ENCODE measurements at regions not wholly inside any gene's neighbourhood (a gene's known extent, or its start where the extent isn't known, plus 50 kb on each side); places are given as distances from the start of the nearest gene placed in this dataset.

DNA sequence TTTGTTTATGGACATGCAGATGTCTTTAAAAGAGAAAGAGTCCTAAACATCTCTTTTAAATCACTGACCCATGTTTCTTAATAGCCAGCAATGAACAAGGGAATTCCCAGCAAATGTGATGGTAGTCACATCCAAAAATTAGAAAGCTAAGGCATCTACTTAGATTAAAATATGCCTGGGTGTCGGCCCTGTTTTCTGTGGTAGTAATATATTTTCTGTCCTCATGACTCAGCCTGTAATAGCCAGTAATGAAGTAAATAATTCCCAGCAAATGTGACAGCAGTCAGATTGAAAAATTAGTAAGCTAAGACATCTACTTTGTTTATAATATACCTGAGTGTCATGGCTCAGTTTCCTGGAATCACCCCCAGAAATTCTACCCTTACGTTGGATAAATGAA lies 60.6 kb upstream of the MYRIP start:
- Histone ChIP-seq H3K9me3 (ENCODE audit: control insufficient read depth, insufficient read depth, low read depth, low read length) (no peaks in the 10 kb centered on the region), H3K27me3 (ENCODE audit: control insufficient read depth, insufficient read depth, low read length) (no peaks in the 10 kb centered on the region), H3K36me3 (ENCODE audit: control insufficient read depth, insufficient read depth, low read length) (no peaks in the 10 kb centered on the region), H3K4me3 (ENCODE audit: low read depth, low read length) (no peak overlapping the region), H3K27ac (ENCODE audit: low read depth, low read length) (no peak overlapping the region), H3K4me1 (ENCODE audit: control insufficient read depth, insufficient read depth, low read length) (peaks cover 5% of the 10 kb centered on the region; the same call in 1 of the 2 replicates), H3K9ac (ENCODE audit: low read length) (no peak overlapping the region)

DNA sequence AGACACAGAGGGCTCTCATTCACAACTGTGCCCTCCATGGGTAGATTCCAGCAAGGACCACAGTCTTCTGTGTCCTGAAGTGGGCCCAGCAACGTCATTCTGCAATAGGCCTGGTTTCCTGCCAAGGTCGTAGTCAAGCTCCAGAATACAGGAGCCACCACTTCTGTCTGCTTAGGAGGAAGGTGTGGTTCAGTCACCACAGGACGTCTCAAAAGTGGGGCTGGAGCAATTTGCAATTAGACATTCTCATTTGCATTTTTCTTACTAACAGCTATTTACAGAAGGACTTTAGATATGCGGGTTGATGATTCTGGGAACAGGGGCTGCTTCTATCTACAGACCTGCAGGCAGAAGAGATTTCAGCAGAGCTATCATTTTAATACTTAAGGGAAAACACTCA lies 58.7 kb upstream of the MYRIP start:
- H3K27me3 ChIP-seq (ENCODE audit: control insufficient read depth, insufficient read depth, low read length) = no peaks in the 10 kb centered on the region
- no peak overlapping the region for H3K27ac ChIP-seq (ENCODE audit: low read depth, low read length)
- H3K36me3 ChIP-seq (ENCODE audit: control insufficient read depth, insufficient read depth, low read length) = no peaks in the 10 kb centered on the region
- no peak overlapping the region for H3K4me3 ChIP-seq (ENCODE audit: low read depth, low read length)
- no peak overlapping the region for H3K9ac ChIP-seq (ENCODE audit: low read length)
- H3K4me1 ChIP-seq (ENCODE audit: control insufficient read depth, insufficient read depth, low read length) = peaks cover 5% of the 10 kb centered on the region; the same call in 1 of the 2 replicates
- H3K9me3 ChIP-seq (ENCODE audit: control insufficient read depth, insufficient read depth, low read depth, low read length) = no peaks in the 10 kb centered on the region

DNA sequence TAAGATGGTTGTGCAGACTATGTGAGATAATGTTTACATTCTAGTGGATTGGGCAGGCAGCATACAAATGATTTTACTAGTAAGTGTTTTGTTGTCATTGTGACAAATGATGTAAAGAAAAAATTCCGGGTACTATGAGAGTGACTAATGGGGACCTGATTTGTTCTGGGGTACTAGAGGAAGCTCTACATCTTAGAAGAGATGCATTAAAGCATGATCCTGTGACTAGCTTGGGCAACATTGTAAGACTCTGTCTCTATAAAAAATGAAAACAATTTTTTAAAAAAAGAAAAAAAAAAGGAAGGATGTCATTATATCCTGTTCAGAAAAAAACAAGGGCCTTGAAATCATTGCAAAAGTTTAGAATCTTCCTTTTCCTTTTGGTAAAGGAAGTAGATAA lies 58.1 kb upstream of the MYRIP start:
- no peak overlapping the region for H3K9ac ChIP-seq (ENCODE audit: low read length)
- no peak overlapping the region for H3K4me3 ChIP-seq (ENCODE audit: low read depth, low read length)
- no peaks in the 10 kb centered on the region for H3K27me3 ChIP-seq (ENCODE audit: control insufficient read depth, insufficient read depth, low read length)
- no peaks in the 10 kb centered on the region for H3K36me3 ChIP-seq (ENCODE audit: control insufficient read depth, insufficient read depth, low read length)
- no peaks in the 10 kb centered on the region for H3K9me3 ChIP-seq (ENCODE audit: control insufficient read depth, insufficient read depth, low read depth, low read length)
- no peak overlapping the region for H3K27ac ChIP-seq (ENCODE audit: low read depth, low read length)
- H3K4me1 ChIP-seq (ENCODE audit: control insufficient read depth, insufficient read depth, low read length) = peaks cover 5% of the 10 kb centered on the region; the same call in 1 of the 2 replicates

DNA sequence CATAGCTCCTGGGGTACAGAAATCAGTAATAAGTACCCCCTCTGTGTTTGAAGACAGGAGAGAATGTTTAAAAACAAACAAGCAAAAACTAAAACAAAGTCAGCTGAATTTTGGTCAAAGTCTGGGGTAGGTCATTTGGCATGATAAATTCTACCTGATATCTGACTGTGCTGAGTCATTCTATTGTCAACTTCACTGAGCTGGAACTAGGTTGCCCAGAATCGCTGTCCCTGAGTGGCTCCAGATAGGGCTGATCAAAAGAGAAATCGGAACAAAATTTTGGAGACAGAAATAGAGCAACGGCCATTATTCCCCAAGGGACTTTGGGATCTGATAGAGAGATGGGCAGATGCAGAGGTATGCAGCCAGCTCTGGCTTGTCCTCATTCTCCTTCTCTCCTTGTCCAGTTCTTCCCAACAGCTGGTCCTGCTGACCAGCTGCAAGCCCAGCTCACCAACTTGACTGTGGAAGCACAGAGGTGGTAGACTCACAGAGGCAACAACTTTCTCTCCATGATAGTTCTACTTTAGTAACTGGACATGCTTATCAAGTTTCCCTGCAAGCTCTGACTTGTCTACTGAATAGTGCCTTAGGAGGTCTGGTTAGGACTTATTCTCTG lies 57.3 kb upstream of the MYRIP start:
- Histone ChIP-seq H3K9me3 (ENCODE audit: control insufficient read depth, insufficient read depth, low read depth, low read length) (no peaks in the 10 kb centered on the region), H3K27ac (ENCODE audit: low read depth, low read length) (no peak overlapping the region), H3K4me1 (ENCODE audit: control insufficient read depth, insufficient read depth, low read length) (peaks cover 5% of the 10 kb centered on the region; the same call in 1 of the 2 replicates), H3K36me3 (ENCODE audit: control insufficient read depth, insufficient read depth, low read length) (no peaks in the 10 kb centered on the region), H3K4me3 (ENCODE audit: low read depth, low read length) (no peak overlapping the region), H3K9ac (ENCODE audit: low read length) (no peak overlapping the region), H3K27me3 (ENCODE audit: control insufficient read depth, insufficient read depth, low read length) (no peaks in the 10 kb centered on the region)

DNA sequence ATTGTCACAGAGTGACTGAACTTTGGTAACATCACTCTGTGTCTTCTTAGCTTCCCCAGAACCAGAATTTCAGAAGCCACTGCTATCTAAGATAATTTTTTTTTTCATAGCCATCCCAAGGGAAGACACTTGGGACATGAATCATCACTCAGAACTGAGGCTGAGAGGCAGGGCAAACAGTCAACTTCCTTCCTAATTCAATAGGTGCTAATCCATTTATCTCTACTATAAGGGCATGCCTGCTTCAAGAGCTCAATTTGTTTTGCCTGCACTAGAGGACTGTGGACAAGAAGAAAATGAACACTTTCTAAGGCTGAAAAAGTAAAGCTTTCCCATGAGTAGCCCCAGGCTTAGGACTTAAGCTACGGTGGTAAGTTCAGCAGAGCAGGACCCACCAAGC lies 56.7 kb upstream of the MYRIP start:
- H3K27me3 ChIP-seq (ENCODE audit: control insufficient read depth, insufficient read depth, low read length) = no peaks in the 10 kb centered on the region
- H3K9ac ChIP-seq (ENCODE audit: low read length) = no peak overlapping the region
- H3K36me3 ChIP-seq (ENCODE audit: control insufficient read depth, insufficient read depth, low read length) = no peaks in the 10 kb centered on the region
- no peak overlapping the region for H3K27ac ChIP-seq (ENCODE audit: low read depth, low read length)
- H3K4me3 ChIP-seq (ENCODE audit: low read depth, low read length) = no peak overlapping the region
- peaks cover 5% of the 10 kb centered on the region; the same call in 1 of the 2 replicates for H3K4me1 ChIP-seq (ENCODE audit: control insufficient read depth, insufficient read depth, low read length)
- no peaks in the 10 kb centered on the region for H3K9me3 ChIP-seq (ENCODE audit: control insufficient read depth, insufficient read depth, low read depth, low read length)

DNA sequence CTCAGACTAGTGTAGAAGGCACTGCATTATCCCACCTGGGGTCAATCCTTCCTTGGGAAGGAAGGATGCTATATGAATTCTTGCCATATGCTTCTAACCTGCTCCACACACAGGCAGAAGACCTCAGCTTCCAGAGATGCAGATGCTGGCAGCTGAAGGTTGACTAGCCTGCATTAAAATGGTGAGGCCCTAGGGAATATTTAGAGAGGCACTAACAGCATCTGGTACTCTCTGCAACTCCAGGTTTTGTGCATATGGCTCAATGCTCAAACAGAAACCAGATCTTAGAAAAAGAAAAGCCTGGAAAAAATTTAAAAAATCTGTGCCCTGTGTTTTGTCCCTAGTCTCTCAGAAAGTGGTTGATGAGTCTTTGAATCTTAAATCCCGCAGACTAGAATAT lies 56.0 kb upstream of the MYRIP start:
- Histone ChIP-seq H3K36me3 (ENCODE audit: control insufficient read depth, insufficient read depth, low read length) (no peaks in the 10 kb centered on the region), H3K9me3 (ENCODE audit: control insufficient read depth, insufficient read depth, low read depth, low read length) (no peaks in the 10 kb centered on the region), H3K4me1 (ENCODE audit: control insufficient read depth, insufficient read depth, low read length) (peaks cover 5% of the 10 kb centered on the region; the same call in 1 of the 2 replicates), H3K4me3 (ENCODE audit: low read depth, low read length) (no peak overlapping the region), H3K9ac (ENCODE audit: low read length) (no peak overlapping the region), H3K27ac (ENCODE audit: low read depth, low read length) (no peak overlapping the region), H3K27me3 (ENCODE audit: control insufficient read depth, insufficient read depth, low read length) (no peaks in the 10 kb centered on the region)

DNA sequence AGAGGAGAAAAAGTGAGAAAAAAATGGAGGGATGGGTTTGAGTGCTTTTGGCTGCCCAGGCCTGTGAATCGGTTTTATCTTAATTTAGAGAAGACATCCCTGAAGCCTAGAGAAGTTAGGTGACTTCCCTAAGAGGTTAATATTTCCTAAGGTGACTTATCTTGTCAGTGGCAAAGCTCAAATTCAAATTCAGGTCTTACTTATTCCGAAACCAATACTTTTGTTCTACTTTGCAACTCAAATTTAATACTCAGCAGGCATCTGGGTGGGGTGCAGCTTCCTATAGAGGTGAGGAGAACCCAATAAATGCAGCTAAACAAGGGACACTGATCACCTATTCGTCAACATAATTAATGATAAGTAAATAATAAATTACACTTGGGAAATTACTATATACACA lies 54.9 kb upstream of the MYRIP start:
- no peak overlapping the region for H3K9ac ChIP-seq (ENCODE audit: low read length)
- H3K36me3 ChIP-seq (ENCODE audit: control insufficient read depth, insufficient read depth, low read length) = no peaks in the 10 kb centered on the region
- H3K4me3 ChIP-seq (ENCODE audit: low read depth, low read length) = no peak overlapping the region
- peaks cover 5% of the 10 kb centered on the region; the same call in 1 of the 2 replicates for H3K4me1 ChIP-seq (ENCODE audit: control insufficient read depth, insufficient read depth, low read length)
- no peaks in the 10 kb centered on the region for H3K27me3 ChIP-seq (ENCODE audit: control insufficient read depth, insufficient read depth, low read length)
- no peak overlapping the region for H3K27ac ChIP-seq (ENCODE audit: low read depth, low read length)
- H3K9me3 ChIP-seq (ENCODE audit: control insufficient read depth, insufficient read depth, low read depth, low read length) = no peaks in the 10 kb centered on the region

DNA sequence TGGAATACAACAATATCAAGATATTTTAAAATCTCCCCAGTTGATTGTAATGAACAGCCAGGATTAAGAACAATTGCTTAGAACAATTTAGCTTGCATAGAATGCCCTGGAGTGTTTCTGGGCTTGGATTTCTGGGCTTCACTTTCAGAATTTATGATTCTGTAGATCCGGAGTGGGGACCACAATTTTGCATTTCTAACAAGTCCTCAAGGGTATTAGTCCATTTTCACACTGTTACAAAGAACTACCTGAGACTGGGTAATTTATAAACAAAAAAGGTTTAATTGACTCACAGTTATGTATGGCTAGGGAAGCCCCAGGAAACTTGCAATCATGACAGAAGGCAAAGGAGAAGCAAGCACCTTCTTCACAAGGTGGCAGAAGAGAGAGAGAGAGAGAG lies 54.3 kb upstream of the MYRIP start:
- Histone ChIP-seq H3K36me3 (ENCODE audit: control insufficient read depth, insufficient read depth, low read length) (no peaks in the 10 kb centered on the region), H3K27me3 (ENCODE audit: control insufficient read depth, insufficient read depth, low read length) (no peaks in the 10 kb centered on the region), H3K4me1 (ENCODE audit: control insufficient read depth, insufficient read depth, low read length) (peaks cover 5% of the 10 kb centered on the region; the same call in 1 of the 2 replicates), H3K4me3 (ENCODE audit: low read depth, low read length) (no peak overlapping the region), H3K9ac (ENCODE audit: low read length) (no peak overlapping the region), H3K27ac (ENCODE audit: low read depth, low read length) (no peak overlapping the region), H3K9me3 (ENCODE audit: control insufficient read depth, insufficient read depth, low read depth, low read length) (no peaks in the 10 kb centered on the region)

DNA sequence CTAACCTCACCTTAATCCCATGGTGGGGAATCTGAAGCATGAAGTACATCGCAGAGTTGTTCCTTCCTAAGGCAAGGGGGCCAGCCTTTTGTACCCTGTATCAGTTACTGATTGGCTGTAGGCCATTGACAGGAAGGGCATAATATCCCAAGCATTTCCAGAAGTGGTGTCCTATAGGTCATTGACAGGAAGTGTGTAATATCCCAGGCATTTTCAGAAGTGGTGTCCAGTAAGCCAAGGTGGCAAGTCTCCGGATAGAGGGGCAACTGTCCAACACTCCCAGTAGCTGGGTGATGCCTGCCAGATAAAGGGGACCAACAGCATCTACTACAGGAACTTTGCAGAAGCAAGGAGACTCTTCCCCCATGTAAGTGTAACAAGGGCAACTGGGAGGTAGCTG lies 52.1 kb upstream of the MYRIP start:
- H3K27ac ChIP-seq (ENCODE audit: low read depth, low read length) = no peak overlapping the region
- no peaks in the 10 kb centered on the region; the same call in 1 of the 2 replicates for H3K4me1 ChIP-seq (ENCODE audit: control insufficient read depth, insufficient read depth, low read length)
- H3K27me3 ChIP-seq (ENCODE audit: control insufficient read depth, insufficient read depth, low read length) = no peaks in the 10 kb centered on the region
- H3K9ac ChIP-seq (ENCODE audit: low read length) = no peak overlapping the region
- no peaks in the 10 kb centered on the region for H3K36me3 ChIP-seq (ENCODE audit: control insufficient read depth, insufficient read depth, low read length)
- H3K4me3 ChIP-seq (ENCODE audit: low read depth, low read length) = no peak overlapping the region
- no peaks in the 10 kb centered on the region for H3K9me3 ChIP-seq (ENCODE audit: control insufficient read depth, insufficient read depth, low read depth, low read length)
